HFF-Myc (cell line): ENCODE measurements at regions not wholly inside any gene's neighbourhood (a gene's known extent, or its start where the extent isn't known, plus 50 kb on each side); places are given as distances from the start of the nearest gene placed in this dataset.

Experiments
- DNase-seq: peaks from one replicate; pipeline ENCODE4 v3.0.0-alpha.2; 2011; ENCODE audit warnings: low read depth; ENCODE audit errors: extremely low read depth
- H3K4me3 ChIP-seq: replicated peaks from 2 replicates; pipeline ENCODE4 v1.5.1; 2011; ENCODE audit warnings: low read depth, mild to moderate bottlenecking, control low read depth, low read length
- CTCF ChIP-seq: IDR thresholded peaks from 2 replicates; pipeline ENCODE4 v1.5.1; 2012; ENCODE audit warnings: mild to moderate bottlenecking, low read depth, low read length, control low read depth; ENCODE audit errors: missing control alignments

- TF ChIP-seq CTCF, result no peak
- DNase-seq, result no peak
- H3K4me3 ChIP-seq, result no peak overlapping the region
These were observed 1015.0 kb upstream of the RAG2 start for GRCh38 chr11:37613031-37613430.

- no peak for DNase-seq
- no peak overlapping the region for H3K4me3 ChIP-seq
- TF ChIP-seq CTCF, result no peak
These were observed 1014.1 kb upstream of the RAG2 start for GRCh38 chr11:37612146-37612545.

DNA sequence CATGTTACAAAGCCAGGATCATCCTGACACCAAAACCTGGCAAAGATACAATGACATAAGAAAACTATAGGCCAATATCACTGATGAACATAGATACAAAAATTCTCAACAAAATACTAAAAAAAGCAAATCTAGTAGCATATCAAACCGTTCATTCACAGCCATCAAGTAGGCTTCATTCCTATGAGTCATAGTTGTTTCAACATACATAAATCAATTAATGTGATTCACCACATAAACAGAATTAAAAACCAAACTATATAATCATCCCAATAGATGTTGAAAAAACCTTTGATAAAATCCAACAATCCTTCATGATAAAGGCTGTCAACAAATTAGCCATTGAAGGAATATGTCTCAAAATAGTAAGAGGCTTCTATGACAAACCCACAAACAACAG, 1007.2 kb upstream of the RAG2 start:
- no peak for TF ChIP-seq CTCF
- H3K4me3 ChIP-seq, result no peak overlapping the region
- DNase-seq, result no peak

DNA sequence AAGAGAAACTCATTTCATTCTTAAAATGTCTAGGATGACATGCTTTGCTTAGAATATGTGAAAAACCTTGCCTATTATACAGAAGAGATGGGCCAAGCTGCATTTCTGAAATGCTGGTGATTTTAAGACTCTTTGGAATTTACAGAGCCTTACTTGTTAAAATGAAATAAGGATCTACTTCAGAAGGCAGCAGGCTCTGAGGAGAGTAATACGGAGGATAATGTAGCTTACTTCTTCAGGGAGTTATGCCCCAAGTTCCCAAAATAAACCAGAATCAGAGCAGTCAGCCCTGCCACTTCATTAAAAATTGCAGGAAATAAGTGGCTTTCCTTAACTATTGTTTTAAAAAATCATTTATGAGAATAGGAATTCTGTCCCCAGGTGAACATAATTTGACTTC, 1000.3 kb upstream of the RAG2 start:
- DNase-seq, result no peak
- no peak for TF ChIP-seq CTCF
- H3K4me3 ChIP-seq, result no peak overlapping the region

DNA sequence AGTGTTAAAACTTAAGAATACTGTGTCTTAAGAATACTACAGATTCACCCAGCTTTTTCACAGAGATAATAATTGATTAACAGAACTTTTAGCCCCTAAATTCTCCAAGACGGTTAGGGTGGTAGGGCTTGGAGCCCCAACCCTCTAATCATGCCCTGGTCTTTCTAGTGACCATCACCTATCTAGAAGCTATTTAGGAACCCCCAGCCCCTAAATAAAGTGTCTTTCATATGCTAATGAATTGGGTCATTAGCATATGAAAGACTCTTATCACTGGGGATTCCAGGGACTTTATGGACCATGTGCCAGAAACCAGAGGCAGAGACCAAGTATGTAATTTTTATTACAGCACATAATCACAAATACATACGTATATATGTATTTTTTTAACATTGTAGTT, 999.7 kb upstream of the RAG2 start:
- DNase-seq, result no peak

GRCh38 chr11:37595845-37596244, 997.8 kb upstream of the RAG2 start:
- no peak for DNase-seq
- no peak for TF ChIP-seq CTCF
- H3K4me3 ChIP-seq, result no peak overlapping the region

More for the DNA sequence above, 999.7 kb upstream of the RAG2 start:
- TF ChIP-seq CTCF, result no peak
- H3K4me3 ChIP-seq, result no peak overlapping the region

- DNase-seq, result no peak
- H3K4me3 ChIP-seq, result no peak overlapping the region
- TF ChIP-seq CTCF, result no peak
These were observed 976.3 kb upstream of the RAG2 start for GRCh38 chr11:37574361-37574760.
